OCI-LY1 (cell line): ENCODE measurements at regions not wholly inside any gene's neighbourhood (a gene's known extent, or its start where the extent isn't known, plus 50 kb on each side); places are given as distances from the start of the nearest gene placed in this dataset.

ENCODE experiments used
- H2AFZ ChIP-seq: fragments of 200-600 bp; sonication (generic), shearing (Covaris generic); 2 replicates; pipeline ENCODE4 v1.6.0; 2014; ENCODE audit warnings: antibody characterized with exemption, mild to moderate bottlenecking, low read length
- H3F3A ChIP-seq: fragments of 200-600 bp; sonication (generic), shearing (Covaris generic); 2 replicates; pipeline ENCODE4 v1.6.0; 2014; ENCODE audit warnings: mild to moderate bottlenecking, antibody characterized with exemption, low read length, moderate library complexity; ENCODE audit not compliant: insufficient read depth
- H3K27ac ChIP-seq: fragments of 200-600 bp; sonication (generic); 2 replicates; pipeline ENCODE4 v1.5.1; 2014; ENCODE audit warnings: low read length, mixed run types, mild to moderate bottlenecking, low read depth; ENCODE audit not compliant: poor library complexity, severe bottlenecking
- H3K27me3 ChIP-seq: fragments of 200-600 bp; sonication (generic); 2 replicates; pipeline ENCODE4 v1.6.0; 2014; ENCODE audit warnings: antibody characterized with exemption, mild to moderate bottlenecking, low read length, moderate library complexity; ENCODE audit not compliant: insufficient read depth
- H3K36me3 ChIP-seq: fragments of 200-600 bp; sonication (generic); 2 replicates; pipeline ENCODE4 v1.6.1; 2014; ENCODE audit warnings: mild to moderate bottlenecking, antibody characterized with exemption, low read length, moderate library complexity, mixed read lengths; ENCODE audit not compliant: insufficient read depth
- H3K4me1 ChIP-seq: fragments of 200-600 bp; sonication (generic); 2 replicates; pipeline ENCODE4 v1.5.1; 2014; ENCODE audit warnings: mild to moderate bottlenecking, low read length, moderate library complexity; ENCODE audit not compliant: insufficient read depth, severe bottlenecking
- H3K4me2 ChIP-seq: fragments of 200-600 bp; sonication (generic), shearing (Covaris generic); 2 replicates; pipeline ENCODE4 v1.6.1; 2014; ENCODE audit warnings: low read length
- H3K4me3 ChIP-seq: fragments of 200-600 bp; sonication (generic); 2 replicates; pipeline ENCODE4 v1.5.1; 2014; ENCODE audit warnings: low read length, low read depth, mild to moderate bottlenecking, mixed read lengths; ENCODE audit not compliant: poor library complexity, severe bottlenecking
- H3K79me2 ChIP-seq: fragments of 200-600 bp; shearing (Covaris generic); 2 replicates; pipeline ENCODE4 v1.6.1; 2016; ENCODE audit warnings: mixed run types, low read length, mixed read lengths; ENCODE audit not compliant: insufficient read depth
- H3K9ac ChIP-seq: fragments of 200-600 bp; sonication (generic), shearing (Covaris generic); 2 replicates; pipeline ENCODE4 v1.6.1; 2014; ENCODE audit warnings: mild to moderate bottlenecking, low read length, mixed read lengths
- H3K9me2 ChIP-seq: fragments of 200-600 bp; sonication (generic), shearing (Covaris generic); 2 replicates; pipeline ENCODE4 v1.6.1; 2014; ENCODE audit warnings: low read depth, mild to moderate bottlenecking, low read length, mixed read lengths
- H3K9me3 ChIP-seq: fragments of 200-600 bp; shearing (Covaris generic); 2 replicates; pipeline ENCODE4 v1.6.1; 2014; ENCODE audit warnings: low read length, mixed read lengths
- H4K20me1 ChIP-seq: fragments of 200-600 bp; sonication (generic), shearing (Covaris generic); 2 replicates; pipeline ENCODE4 v1.6.0; 2016; ENCODE audit warnings: mild to moderate bottlenecking, low read length; ENCODE audit not compliant: insufficient read depth
- CTCF ChIP-seq: fragments of 200-600 bp; sonication (generic), shearing (Covaris generic); IDR thresholded peaks from 2 replicates; pipeline ENCODE4 v1.5.1; 2017; ENCODE audit warnings: mild to moderate bottlenecking, antibody characterized with exemption, low read length, moderate library complexity, mixed read lengths
- EZH2 ChIP-seq: fragments of 200-600 bp; sonication (generic), shearing (Covaris generic); IDR thresholded peaks from 2 replicates; pipeline ENCODE4 v1.8.0; 2017; ENCODE audit warnings: borderline replicate concordance, mixed run types, mild to moderate bottlenecking, antibody characterized with exemption, low read length, moderate library complexity, mixed read lengths

- TF ChIP-seq CTCF (no peak), EZH2 (no peak)
- peaks cover 10% of the 10 kb centered on the region; the same call in 1 of the 2 replicates for H3K27me3 ChIP-seq
- no peaks in the 10 kb centered on the region for H3F3A ChIP-seq
- no peak overlapping the region for H3K4me3 ChIP-seq
- H3K4me1 ChIP-seq: no peaks in the 10 kb centered on the region
- no peaks in the 10 kb centered on the region for H4K20me1 ChIP-seq
- no peaks in the 10 kb centered on the region for H3K79me2 ChIP-seq
- H3K9me3 ChIP-seq: no peaks in the 10 kb centered on the region
- H3K9me2 ChIP-seq: no peaks in the 10 kb centered on the region
- H3K4me2 ChIP-seq: no peak overlapping the region
- no peaks in the 10 kb centered on the region for H3K36me3 ChIP-seq
- H3K27ac ChIP-seq: no peak overlapping the region
- H2AFZ ChIP-seq: no peak overlapping the region
- H3K9ac ChIP-seq: no peak overlapping the region
Observed at GRCh38 chr3:194930377-194931204, 244.9 kb downstream of the FAM43A start.

- H3K4me1 ChIP-seq: no peaks in the 10 kb centered on the region
- no peak overlapping the region for H3K9ac ChIP-seq
- peaks cover 10% of the 10 kb centered on the region; the same call in 1 of the 2 replicates for H3K27me3 ChIP-seq
- H3K79me2 ChIP-seq: no peaks in the 10 kb centered on the region
- no peaks in the 10 kb centered on the region for H3F3A ChIP-seq
- H3K9me2 ChIP-seq: no peaks in the 10 kb centered on the region
- no peak overlapping the region for H3K27ac ChIP-seq
- TF ChIP-seq EZH2 (no peak), CTCF (no peak)
- no peaks in the 10 kb centered on the region for H3K36me3 ChIP-seq
- no peak overlapping the region for H2AFZ ChIP-seq
- no peak overlapping the region for H3K4me2 ChIP-seq
- no peaks in the 10 kb centered on the region for H4K20me1 ChIP-seq
- no peaks in the 10 kb centered on the region for H3K9me3 ChIP-seq
- no peak overlapping the region for H3K4me3 ChIP-seq
Observed at GRCh38 chr3:194931347-194931746, 245.7 kb downstream of the FAM43A start.

GRCh38 chr3:194931865-194932264 is 246.2 kb downstream of the FAM43A start:
- no peak overlapping the region for H3K4me3 ChIP-seq
- no peaks in the 10 kb centered on the region for H3K36me3 ChIP-seq
- H3K9me2 ChIP-seq: no peaks in the 10 kb centered on the region
- H3K4me1 ChIP-seq: no peaks in the 10 kb centered on the region
- H3K27ac ChIP-seq: no peak overlapping the region
- no peaks in the 10 kb centered on the region for H4K20me1 ChIP-seq
- no peak overlapping the region for H2AFZ ChIP-seq
- H3K9me3 ChIP-seq: no peaks in the 10 kb centered on the region
- no peak overlapping the region for H3K9ac ChIP-seq
- no peak overlapping the region for H3K4me2 ChIP-seq
- no peak for TF ChIP-seq CTCF
- H3F3A ChIP-seq: no peaks in the 10 kb centered on the region
- peaks cover 10% of the 10 kb centered on the region; the same call in 1 of the 2 replicates for H3K27me3 ChIP-seq
- H3K79me2 ChIP-seq: no peaks in the 10 kb centered on the region
